ENCODE measurements at regions not wholly inside any gene's neighbourhood (a gene's known extent, or its start where the extent isn't known, plus 50 kb on each side); places are given as distances from the start of the nearest gene placed in this dataset.
A peak's percentile ranks its signal among the peaks of the same experiment; 100 is the strongest.
"Not testable (repeated sequence)": the region's sequence is repeated elsewhere in the genome, so short reads cannot be mapped to it uniquely, and the experiment has no call there.

DNA sequence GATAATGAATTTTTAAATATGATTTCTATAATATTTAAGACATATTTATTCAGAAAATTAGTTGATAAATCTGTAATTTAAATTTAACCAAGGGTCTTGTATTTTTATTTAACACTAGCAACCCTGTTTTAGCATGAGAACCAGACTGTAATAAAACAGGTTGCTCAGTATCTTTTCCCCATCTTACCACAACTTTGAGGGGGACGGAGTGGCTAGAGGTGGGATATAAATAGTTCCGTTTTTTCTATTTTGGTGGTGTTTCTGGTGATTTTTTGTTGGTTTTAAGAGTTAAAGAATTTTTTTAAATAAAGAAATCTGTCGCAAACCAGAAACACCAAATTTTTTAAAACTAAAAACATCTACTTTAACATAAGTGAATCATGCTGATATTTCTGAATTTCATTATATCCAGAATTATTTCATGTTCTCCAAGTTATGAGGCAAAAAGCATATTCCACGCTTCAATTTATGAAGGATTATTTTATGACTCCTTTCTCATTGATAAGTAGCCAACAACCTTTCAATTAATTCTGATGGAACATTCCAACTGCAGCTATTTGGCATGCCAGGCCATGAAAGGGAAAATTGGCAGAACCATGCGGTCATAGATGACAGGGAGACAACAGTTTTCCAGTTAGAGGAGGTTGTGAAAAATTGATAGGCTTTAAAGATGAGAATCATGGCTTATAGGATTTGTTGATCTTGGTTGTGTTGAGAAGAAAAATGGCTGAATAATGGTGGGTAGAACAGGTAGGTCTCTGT, 151.9 kb upstream of the CARMIL1 start:
- DNase-seq: no peak

DNA sequence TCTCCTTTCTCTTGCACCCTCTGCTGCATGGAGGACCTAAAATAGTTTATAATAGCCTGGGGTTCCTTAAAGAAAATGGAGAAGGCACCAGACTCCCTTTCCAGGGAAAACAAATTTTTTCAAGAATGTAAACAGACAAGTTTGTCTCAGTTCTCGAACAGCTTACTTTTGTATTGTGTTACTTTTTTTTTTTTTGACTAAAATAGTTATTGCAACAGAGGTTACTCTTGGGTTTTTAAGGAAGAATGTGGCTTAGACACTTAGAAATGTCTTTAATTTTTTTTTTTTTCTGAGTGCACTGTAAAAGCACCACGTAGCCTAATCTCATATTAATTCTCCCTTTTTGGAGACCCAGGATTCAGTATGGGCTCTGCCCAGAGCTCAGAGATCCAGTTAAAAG, 148.7 kb upstream of the CARMIL1 start:
- no peak for DNase-seq

DNA sequence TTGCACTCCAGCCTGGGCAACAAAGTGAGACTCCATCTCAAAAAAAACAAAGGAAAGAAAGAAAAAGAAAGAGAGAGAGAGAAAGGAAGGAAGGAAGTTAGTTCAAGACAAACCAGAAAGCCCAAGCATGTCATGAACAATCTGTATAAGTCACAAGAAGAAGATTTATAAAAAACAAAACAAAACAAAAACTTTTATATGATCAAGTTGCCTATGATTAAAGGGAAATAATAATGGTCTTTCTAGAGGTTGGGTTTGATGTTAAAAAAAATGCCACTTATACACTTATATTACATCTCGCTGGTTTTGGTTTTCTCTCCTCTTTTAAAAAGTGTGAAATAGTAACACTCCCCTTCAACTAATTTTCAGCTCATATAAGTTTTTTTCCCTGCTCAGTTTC, 146.2 kb upstream of the CARMIL1 start:
- no peak for DNase-seq

DNA sequence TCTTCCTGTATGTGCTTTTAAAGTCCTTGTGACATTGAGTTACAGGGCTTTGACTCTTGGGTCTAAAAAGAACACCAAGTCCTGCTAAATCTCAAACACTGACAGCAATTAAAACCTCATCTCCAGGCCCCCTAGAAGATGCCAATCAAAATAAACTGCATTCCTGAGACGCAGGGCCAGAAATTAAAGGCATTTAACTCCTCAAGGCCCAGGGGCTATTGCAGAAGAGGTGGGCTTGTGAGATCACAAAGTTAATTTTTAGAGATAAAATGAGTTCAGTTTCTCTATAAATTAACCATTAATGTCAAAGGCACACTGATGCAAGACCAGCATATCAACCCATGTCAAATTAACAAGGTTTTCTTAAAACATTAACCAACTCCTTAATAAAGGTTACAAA, 145.6 kb upstream of the CARMIL1 start:
- DNase-seq: no peak

DNA sequence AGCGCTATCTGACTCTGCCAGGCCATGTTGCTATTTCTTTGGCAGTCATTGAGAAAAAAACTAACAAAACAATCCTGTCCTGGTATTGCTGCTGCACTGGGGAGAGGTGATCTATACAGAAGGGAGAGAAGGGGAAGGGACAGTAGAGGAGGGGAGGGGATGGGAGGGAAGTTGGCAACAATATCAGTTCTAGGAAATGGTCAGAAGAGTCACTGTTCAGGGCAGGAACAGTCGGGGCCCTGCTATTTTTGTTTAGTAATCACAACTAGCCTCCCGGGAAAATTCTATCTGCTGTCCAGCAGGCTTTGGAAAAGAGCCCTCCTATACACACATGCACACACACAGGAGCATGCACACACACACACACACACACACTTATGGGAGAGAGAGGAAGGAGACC, 142.3 kb upstream of the CARMIL1 start:
- DNase-seq: peak; percentile 11

DNA sequence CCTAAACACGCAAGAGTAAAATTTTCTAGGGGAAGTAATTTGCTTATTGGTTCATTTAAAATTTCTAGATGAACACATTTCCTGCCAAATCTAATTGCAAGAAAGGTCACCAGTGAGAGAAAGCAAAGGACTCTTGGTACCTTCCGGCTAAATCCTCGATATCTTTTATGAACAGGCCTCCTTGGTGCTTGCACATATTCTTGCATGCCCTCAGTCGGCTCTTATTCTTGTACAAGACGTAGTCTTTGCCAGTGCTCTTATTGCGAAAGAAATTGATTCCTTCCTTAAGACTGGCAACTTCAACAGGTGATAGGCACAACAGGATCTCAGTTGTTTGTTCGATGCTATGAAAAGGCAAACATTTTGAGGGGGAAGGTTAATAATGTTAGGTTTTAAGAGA, 141.7 kb upstream of the CARMIL1 start:
- peak; percentile 24 for DNase-seq

DNA sequence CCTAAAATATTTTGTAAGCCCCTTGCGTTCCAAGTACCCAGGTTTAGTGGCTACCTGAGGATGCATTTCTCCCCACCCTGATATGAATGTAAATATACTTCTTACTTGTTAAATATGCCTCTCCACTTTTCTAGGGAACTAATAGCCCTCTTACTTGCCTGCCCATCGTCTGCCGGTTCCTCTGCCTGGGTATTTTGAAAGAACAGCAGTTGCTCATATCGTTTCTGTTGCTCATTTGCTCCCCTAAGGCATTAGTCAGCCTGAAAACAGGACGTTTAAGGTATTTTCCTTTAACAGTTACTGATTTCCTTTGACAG, 141.3 kb upstream of the CARMIL1 start:
- DNase-seq: no peak

DNA sequence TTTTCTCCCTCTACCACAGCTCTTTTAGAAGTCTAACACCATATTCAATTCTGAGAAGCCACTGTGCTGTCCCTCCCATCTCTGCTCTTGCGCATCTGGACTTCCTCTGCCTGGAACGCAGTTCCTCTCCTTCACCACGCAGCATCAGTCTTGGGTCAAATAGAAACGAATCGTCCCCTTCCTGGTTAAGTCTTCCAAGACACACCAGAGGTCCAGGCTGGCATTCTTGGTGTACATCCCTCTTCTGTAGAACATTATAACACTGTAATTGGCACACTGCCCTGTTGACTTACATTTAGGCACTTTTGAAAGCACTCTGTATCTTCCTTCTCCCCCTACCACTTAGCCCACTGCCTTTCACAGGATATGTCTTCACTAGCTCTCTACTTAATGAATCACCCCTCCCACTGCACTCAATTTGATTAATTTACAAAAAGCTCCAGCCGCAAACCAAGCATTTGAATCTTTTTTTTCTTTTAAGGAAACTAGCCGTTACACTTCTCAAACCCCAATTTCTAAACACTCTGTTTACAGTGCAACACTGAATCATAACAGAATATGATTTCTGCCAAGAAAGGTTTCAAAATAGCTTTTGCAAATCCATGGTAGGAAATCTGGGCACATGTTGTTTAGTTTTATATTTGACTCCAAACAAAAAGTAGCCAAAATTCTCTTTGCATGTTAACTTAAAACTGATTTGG, 140.8 kb upstream of the CARMIL1 start:
- DNase-seq: peak; percentile 69

DNA sequence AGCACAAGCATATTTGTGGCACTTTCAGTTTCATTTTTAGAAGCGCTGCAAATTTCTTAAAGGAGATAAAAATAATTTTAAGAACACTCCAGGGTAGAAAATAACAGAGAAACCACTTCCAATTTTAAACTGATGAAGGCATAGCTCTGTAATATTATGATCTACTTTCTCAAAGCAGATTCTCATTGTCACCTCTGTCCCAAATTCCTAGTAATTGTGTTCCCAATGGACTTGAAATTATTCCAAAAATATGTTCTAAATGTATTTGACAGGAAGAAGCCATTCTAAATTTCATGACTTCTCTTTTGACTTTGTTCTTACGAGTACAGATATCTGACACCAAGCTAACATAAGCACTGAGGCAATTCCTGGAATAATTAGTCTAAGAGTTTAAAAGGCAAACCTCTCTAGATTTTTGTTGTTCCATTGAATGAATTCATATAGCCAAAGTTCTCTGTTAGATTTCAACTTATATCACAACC, 140.2 kb upstream of the CARMIL1 start:
- peak; percentile 28 for DNase-seq

DNA sequence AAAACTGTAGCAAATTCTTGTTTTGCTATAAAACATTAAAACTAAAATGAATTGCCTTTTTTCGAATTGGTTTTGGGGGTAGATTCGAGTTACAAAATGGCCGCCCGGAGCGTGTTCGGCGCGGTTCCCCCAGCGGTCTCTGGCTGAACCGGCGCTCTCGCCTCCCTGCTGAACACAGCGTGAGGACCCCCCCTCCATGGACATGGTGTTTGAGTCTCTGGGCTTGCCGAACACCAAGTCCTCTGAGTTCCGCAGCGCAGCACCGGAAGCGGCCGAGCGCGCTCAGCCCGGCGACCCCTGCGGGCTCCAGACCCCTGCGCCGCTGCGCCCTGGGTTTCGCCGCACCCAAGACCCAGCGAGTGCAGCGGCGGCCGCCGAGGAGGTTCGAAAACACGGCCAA, 139.6 kb upstream of the CARMIL1 start:
- not testable (repeated sequence) for DNase-seq

DNA sequence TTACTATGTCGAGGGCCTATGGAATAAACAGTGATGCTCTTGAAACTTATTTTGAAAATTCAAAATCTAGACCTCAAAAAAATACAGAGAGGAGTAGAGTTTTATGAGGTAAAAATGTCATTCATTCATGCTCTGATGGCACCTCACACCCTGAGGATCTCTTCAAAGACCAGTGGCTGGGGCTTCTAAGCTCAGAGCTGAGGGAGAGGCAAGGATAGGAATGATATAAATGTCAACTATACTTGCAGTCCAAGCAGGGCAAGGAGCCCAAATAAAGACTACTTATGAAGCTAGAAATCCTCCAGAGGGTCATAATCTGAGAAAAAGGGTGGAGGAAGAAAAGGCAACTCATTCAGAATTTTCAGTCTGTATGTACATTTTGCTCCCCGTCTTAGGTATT, 136.7 kb upstream of the CARMIL1 start:
- no peak for DNase-seq

DNA sequence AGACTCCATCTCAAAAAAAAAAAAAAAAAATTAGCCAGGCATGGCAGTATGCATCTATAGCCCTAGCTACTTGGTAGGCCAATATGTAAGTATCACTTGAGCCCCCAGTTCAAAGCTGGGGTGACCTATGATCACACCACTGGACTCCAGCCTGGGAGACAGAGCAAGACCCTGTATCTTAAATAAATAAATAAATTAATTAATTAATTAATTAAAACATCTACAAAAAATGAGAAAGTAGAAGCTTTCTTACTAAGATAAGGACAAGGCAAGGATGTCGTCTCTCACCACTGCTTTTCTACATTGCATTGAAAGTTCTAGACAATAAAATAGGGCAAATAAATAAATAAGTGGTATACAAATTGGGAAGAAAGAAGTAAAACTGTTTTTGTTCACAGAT, 134.3 kb upstream of the CARMIL1 start:
- no peak for DNase-seq

DNA sequence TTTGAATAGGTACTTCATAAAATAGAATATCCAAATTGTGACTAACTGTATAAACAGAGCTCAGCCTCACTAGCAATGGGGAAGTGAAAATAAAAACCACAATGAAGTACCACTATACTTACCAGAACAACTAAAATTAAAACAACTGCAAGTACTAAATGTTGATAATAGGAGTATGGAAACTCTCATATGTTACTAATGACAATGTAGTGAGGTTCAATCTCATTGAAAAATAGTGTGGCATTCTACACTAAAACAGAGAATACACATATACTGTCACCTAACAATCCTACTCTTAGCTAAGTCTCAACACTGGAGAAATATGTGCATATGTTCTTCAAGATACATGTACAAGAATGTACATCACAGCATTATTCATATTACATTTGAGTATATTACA, 132.0 kb upstream of the CARMIL1 start:
- DNase-seq: no peak

DNA sequence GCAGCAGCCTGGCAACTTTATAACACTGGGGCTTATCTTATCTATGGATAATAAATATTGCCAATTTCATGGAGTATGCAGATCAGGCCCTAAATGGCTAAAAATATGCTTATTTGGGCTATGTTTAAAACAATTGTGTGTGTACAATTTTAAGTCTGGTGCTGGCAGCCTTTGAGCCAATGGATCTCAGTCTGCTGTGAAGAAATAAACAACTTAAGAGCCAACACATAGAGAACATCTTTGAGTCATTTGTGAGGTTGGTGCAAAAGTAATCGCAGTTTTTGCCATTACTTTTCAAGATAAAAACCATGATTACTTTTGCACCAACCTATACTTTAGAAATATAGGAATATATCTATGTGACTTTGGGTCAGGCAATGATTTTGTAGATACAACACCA, 129.1 kb upstream of the CARMIL1 start:
- no peak for DNase-seq

DNA sequence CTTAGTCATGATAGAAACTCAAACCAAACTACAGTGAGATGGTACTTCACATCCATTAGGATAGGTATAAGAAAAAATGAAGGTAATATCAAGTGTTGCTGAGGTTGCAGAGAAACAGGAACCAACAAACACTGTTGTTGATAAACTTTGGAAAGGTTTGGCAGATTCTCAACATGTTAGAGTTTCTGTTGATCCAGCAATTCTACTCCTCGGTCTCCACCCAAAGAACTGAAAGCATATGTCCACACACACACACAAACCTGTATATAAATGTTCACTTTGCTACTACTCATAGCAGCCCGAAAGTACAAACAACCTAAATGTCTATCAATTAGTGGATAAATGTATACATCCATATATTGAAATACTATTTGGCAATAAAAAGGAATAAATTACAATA, 128.3 kb upstream of the CARMIL1 start:
- DNase-seq: no peak

DNA sequence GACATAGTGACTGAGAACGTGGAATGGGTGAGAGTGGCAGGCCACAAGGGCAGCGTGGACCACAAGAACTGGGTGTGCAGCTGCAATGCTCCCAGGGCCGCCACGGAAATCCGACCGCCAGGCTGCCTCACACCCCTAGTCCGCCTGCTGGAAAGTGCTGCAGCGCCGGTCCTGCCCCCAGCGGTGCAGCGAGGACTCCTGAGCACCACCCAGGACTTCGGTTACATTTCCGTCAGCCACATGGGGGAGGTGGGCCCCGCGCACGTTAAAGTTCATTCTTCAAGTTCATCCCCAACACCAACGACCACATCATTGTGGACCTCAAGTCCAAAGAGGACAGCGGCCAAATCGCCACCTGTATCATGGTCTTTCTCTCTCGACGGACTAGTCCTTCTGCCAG, 126.1 kb upstream of the CARMIL1 start:
- DNase-seq: no peak

DNA sequence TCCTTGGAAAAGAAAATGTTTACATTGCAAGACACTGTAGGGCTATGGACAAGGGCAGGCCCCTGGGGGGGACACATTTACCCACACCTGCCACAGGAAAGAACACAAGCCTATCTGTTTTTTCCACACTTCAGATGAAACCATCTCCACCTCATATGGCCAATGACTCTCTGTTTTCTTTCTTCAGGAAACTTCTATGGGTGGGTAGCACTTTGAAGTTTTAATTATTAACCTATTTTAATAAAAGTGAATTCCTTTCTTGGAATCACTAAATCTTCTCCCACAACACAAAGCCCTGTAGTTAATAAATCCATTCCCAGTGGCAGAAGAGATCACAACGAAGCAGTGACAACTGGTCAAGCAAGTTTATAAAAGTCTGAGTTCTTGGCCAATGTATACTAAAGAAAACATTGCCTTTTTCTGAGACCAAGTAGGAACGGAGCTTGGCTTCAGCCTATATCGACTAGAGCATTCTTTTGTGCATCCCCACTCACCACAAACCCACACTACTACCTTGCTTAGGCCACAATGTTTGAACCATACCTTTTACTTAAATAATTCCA, 125.1 kb upstream of the CARMIL1 start:
- no peak for DNase-seq

DNA sequence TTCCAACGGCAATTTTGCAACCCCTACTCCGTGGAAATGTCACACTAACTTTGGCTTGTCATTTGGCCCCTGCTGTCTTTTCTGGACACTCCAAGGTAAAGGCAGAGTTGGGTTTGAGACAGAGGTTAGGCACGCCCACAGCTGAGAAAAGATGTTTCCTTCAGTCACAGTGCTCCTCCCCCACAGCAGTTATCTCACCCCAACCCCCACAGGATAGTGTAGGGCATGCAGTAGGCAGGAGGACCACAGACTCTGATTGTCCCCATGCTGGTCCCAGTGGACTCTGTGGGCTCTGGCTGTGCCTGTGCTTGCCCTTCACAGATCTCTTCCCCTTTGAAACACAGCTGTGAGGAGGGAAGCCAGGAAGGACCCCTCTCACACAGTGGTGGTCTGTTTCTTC, 124.0 kb upstream of the CARMIL1 start:
- DNase-seq: no peak

DNA sequence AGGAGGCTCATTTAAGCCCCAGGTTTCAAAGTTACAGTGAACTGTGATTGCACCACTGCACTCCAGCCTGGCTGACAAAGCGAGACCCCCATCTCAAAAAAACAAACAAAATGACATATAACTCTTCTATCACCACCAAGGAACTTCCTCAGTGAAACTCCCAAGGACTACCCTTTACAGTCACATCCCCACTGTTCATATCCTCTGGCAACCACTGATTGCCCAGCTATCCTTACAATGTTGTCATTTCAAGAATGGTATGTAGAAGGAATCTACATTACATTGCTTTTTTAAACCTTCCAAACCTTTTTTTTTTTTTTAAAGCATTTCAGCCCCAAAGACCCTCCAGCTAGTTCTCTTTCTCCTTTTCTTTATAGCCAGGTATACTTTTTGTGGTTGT, 123.1 kb upstream of the CARMIL1 start:
- no peak for DNase-seq

DNA sequence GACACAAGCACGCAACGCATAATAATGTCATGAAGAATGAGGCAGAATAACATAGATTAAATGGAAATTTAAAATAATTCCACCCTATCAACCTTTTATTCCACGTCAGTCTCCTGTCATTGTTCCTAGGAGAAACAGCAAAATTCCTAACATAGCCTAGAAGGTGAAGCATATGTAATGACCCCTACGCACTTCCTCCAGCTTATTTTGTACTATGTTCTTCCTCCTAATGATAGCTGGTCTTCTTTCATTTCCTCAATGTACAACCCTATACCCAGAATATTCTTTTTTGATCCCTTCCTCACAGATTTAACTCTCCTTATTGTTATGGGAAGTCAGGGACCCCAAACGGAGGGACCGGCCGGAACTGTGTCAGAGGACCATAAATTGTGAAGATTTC, 122.0 kb upstream of the CARMIL1 start:
- DNase-seq: no peak

DNA sequence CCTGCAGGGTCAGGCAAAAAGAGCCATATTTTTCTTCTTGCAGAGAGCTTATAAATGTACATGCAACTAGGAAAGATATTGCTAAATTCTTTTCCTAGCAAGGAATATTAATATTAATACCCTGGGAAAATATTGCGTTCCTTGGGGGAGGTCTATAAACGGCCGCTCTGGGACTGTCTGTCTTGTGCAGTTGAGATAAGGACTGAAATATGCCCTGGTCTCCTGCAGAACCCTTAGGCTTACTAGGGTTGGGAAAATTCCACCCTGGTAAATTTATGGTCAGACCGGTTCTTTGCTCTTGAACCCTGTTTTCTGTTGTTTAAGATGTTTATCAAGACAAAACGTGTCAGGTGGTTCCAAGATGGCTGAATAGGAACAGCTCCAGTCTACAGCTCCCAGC, 121.3 kb upstream of the CARMIL1 start:
- no peak for DNase-seq

DNA sequence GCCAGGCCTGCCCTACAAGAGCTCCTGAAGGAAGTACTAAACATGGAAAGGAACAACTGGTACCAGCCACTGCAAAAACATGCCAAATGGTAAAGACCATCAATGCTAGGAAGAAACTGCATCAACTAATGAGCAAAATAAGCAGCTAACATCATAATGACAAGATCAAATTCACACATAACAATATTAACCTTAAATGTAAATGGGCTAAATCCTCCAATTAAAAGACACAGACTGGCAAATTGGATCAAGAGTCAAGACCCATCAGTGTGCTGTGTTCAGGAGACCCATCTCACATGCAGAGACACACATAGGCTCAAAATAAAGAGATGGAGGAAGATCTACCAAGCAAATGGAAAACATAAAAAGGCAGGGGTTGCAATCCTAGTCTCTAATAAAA, 119.0 kb upstream of the CARMIL1 start:
- DNase-seq: not testable (repeated sequence)

DNA sequence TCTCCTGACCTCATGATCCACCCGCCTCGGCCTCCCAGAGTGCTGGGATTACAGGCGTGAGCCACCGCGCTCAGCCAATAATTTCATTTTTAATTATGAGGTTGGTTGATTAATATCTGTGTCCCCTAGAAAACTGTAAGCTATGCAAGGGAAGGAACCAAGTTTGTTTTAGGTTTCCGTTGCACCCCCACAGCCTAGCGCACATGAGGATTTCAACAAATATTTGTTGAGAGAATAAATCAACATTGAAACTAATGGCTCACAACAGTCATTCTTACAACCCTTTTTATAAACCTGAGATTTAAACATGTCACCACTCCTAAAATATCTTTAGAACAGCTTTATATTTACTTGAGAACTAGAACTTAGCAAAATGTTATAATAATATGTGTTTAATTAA, 114.0 kb upstream of the CARMIL1 start:
- DNase-seq: no peak

DNA sequence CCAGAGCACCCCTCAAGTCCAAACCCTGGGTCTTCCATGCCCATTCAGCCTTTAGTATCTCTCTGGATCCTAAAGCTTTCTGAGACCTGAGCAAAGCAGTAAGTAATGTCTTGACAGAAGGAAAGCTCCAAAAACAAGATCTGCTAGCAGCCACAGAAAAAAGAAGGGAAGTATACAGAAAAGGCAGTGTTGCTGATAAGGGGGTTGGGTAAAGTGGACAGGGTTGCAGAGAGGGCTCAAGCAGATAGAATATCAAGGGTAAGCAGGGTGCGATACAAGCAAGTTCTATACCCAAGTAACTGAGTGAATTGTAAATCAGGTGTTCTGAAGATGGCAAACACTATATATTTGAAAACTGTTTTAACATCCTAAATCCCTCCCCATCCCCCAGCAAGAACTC, 113.4 kb upstream of the CARMIL1 start:
- DNase-seq: no peak
